Embryonic facial prominence (tissue), 1 donor: ENCODE measurements at regions not wholly inside any gene's neighbourhood (a gene's known extent, or its start where the extent isn't known, plus 50 kb on each side); places are given as distances from the start of the nearest gene placed in this dataset.

Experiments used
- DNase-seq: peaks from one replicate; pipeline ENCODE4 v3.0.0-alpha.2; 2016; ENCODE audit errors: extremely low spot score

GRCh38 chr11:29959488-29959887 lies 57.3 kb downstream of the KCNA4 start:
- DNase-seq: no peak

- no peak for DNase-seq
Observed at GRCh38 chr11:29957431-29957830, 59.4 kb downstream of the KCNA4 start.

GRCh38 chr11:29956076-29956556 lies 60.7 kb downstream of the KCNA4 start:
- no peak for DNase-seq

- DNase-seq: no peak
Observed at GRCh38 chr11:29943347-29943746, 73.5 kb downstream of the KCNA4 start.

- no peak for DNase-seq
Observed at GRCh38 chr11:29937526-29937925, 79.3 kb downstream of the KCNA4 start.

GRCh38 chr11:29934115-29934638 lies 82.7 kb downstream of the KCNA4 start:
- no peak for DNase-seq

- DNase-seq: no peak
Observed at GRCh38 chr11:29916040-29916439, 100.8 kb downstream of the KCNA4 start.

- DNase-seq: no peak
Observed at GRCh38 chr11:29914203-29914930, 102.5 kb downstream of the KCNA4 start.

- DNase-seq: no peak
Observed at GRCh38 chr11:29913352-29913751, 103.5 kb downstream of the KCNA4 start.

GRCh38 chr11:29900382-29900781 lies 116.4 kb downstream of the KCNA4 start:
- DNase-seq: no peak

GRCh38 chr11:29879560-29879959 lies 137.3 kb downstream of the KCNA4 start:
- DNase-seq: no peak

GRCh38 chr11:29876192-29876591 lies 140.6 kb downstream of the KCNA4 start:
- no peak for DNase-seq

GRCh38 chr11:29847219-29847618 lies 169.6 kb downstream of the KCNA4 start:
- DNase-seq: no peak

- no peak for DNase-seq
Observed at GRCh38 chr11:29844701-29845379, 172.0 kb downstream of the KCNA4 start.

GRCh38 chr11:29844031-29844430 lies 172.8 kb downstream of the KCNA4 start:
- no peak for DNase-seq

- no peak for DNase-seq
Observed at GRCh38 chr11:29842061-29842460, 174.8 kb downstream of the KCNA4 start.

- no peak for DNase-seq
Observed at GRCh38 chr11:29826878-29827277, 190.0 kb downstream of the KCNA4 start.

- DNase-seq: no peak
Observed at GRCh38 chr11:29816359-29816758, 200.5 kb downstream of the KCNA4 start.

GRCh38 chr11:29809121-29809520 lies 207.7 kb downstream of the KCNA4 start:
- DNase-seq: no peak

GRCh38 chr11:29802522-29802921 lies 214.3 kb downstream of the KCNA4 start:
- no peak for DNase-seq

- no peak for DNase-seq
Observed at GRCh38 chr11:29801561-29801960, 215.3 kb downstream of the KCNA4 start.

GRCh38 chr11:29786092-29786491 lies 230.7 kb downstream of the KCNA4 start:
- no peak for DNase-seq

- no peak for DNase-seq
Observed at GRCh38 chr11:29783506-29783905, 233.3 kb downstream of the KCNA4 start.
